Aorta (tissue), 5 donors: ENCODE measurements at regions not wholly inside any gene's neighbourhood (a gene's known extent, or its start where the extent isn't known, plus 50 kb on each side); places are given as distances from the start of the nearest gene placed in this dataset.

ENCODE experiments used
- ATAC-seq: fragments of 200-7000 bp; cut with Tn5 transposase; one replicate; pipeline ENCODE4 v1.9.1; 2022; ENCODE audit warnings: moderate library complexity; ENCODE audit not compliant: low FRiP score
- DNase-seq, 2 donors: peaks; one replicate each; pipeline ENCODE4 v3.0.0-alpha.2; 2020
- H3K27ac ChIP-seq, 2 donors: one replicate each; pipeline ENCODE4 v1.5.1; 2013; ENCODE audit warnings: low read length in 2 of 2, mild to moderate bottlenecking in 2 of 2, moderate library complexity in 2 of 2, control low read depth in 1 of 2, inconsistent platforms in 1 of 2, low read depth in 1 of 2
- H3K27me3 ChIP-seq, 2 donors: one replicate each; pipeline ENCODE4 v1.6.1; 2013; ENCODE audit warnings: control low read depth in 1 of 2, low read length in 1 of 2, mild to moderate bottlenecking in 1 of 2, moderate library complexity in 1 of 2; ENCODE audit not compliant: insufficient read depth in 2 of 2, control insufficient read depth in 1 of 2
- H3K36me3 ChIP-seq, 2 donors: one replicate each; pipeline ENCODE4 v1.6.1; 2013; ENCODE audit warnings: control low read depth in 1 of 2, low read length in 1 of 2, mild to moderate bottlenecking in 1 of 2; ENCODE audit not compliant: insufficient read depth in 2 of 2, control insufficient read depth in 1 of 2
- H3K4me1 ChIP-seq, 2 donors: one replicate each; pipeline ENCODE4 v1.6.1; 2013; ENCODE audit warnings: low read length in 2 of 2, control low read depth in 1 of 2, mild to moderate bottlenecking in 1 of 2, moderate library complexity in 1 of 2; ENCODE audit not compliant: insufficient read depth in 2 of 2, control insufficient read depth in 1 of 2
- H3K4me3 ChIP-seq, 2 donors: one replicate each; pipeline ENCODE4 v1.5.1; 2013; ENCODE audit warnings: low read length in 2 of 2, control low read depth in 1 of 2, mild to moderate bottlenecking in 1 of 2
- H3K9me3 ChIP-seq: one replicate; pipeline ENCODE4 v1.6.1; 2013; ENCODE audit warnings: mild to moderate bottlenecking, low read length; ENCODE audit not compliant: control insufficient read depth
- WGBS, 2 donors: extraction: QIAGEN DNeasy Blood & Tissue Kit; methylation state at CpG; one replicate each; pipeline ENCODE4 v1.1.7; 2013; 5-methylcytosine and 5-hydroxymethylcytosine counted together
- intact Hi-C, 2 donors: fragments of 100-400 bp; cut with DNase I; formaldehyde crosslinking; loops; one replicate each; pipeline versions ENCODE4 v1.14.2 to v1.15.0; 2022
- donor health status: healthy with polysubstance abuse.
- donor health status: Bipolar disorder and iron deficiency.
- donor health status: DM: no; HTN: no; CAD: no.
- donor health status: DM: no; HTN: no; CAD: no.
- donor health status: DM: yes; HTN: yes; CAD: no.

DNA sequence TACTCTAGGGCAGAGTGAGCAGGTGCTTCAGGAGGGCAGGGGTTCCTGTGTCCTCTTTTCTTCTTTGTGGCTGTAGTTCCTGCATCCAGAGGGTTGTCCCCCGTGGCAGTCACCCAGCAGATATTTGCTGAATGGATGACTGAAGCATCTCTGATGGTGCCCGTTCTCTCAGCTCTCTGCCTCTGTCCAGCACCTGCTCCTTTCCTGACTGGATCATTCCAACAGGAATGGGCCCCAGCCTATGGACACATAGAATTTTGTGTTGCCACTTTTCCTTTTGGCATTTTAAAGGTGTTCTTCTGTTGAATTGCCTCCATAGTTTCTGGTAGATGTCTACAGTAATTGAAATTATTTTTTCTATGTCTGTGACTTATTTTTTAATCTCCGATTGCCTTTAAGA, 372.5 kb upstream of the C1orf174 start:
- WGBS, 2 donors = 45 to 56% methylated on average over 3 of the region's 3 CpGs

DNA sequence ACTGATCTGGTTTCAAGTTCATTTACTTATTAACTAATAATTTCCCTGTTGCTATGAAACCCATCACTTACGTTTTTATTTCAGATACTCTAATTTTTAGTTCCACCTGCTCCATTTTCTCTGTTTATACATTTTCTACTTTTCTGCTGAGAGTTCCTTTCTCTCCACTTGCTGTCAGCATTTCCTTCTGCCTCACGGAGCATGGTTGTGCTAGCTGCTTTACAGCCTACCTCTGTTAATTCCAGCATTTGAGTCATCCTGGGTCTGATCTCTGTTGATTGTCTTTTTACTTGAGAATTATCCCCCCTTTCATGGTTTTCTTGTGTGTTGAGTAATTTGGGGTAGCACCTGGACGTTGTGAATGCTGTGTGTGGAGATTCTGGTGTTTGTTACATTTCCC, 373.2 kb upstream of the C1orf174 start:
- 58 to 61% methylated on average over 3 of the region's 3 CpGs for WGBS, 2 donors
- no peaks in the 10 kb centered on the region for H3K36me3 ChIP-seq
- intact Hi-C loops = no loop called here
- no peak overlapping the region for H3K4me3 ChIP-seq
- no peak for ATAC-seq
- H3K4me1 ChIP-seq = no peaks in the 10 kb centered on the region
- H3K9me3 ChIP-seq = peaks cover 11% of the 10 kb centered on the region
- H3K27ac ChIP-seq = no peak overlapping the region
- no peaks in the 10 kb centered on the region for H3K27me3 ChIP-seq
- DNase-seq = no peak

More for the DNA sequence above, 372.5 kb upstream of the C1orf174 start:
- Histone ChIP-seq H3K4me3 (no peak overlapping the region), H3K27ac (no peak overlapping the region), H3K36me3 (no peaks in the 10 kb centered on the region), H3K27me3 (no peaks in the 10 kb centered on the region), H3K4me1 (no peaks in the 10 kb centered on the region), H3K9me3 (peaks cover 11% of the 10 kb centered on the region)
- intact Hi-C loops = no loop called here
- no peak for ATAC-seq
- DNase-seq = no peak

DNA sequence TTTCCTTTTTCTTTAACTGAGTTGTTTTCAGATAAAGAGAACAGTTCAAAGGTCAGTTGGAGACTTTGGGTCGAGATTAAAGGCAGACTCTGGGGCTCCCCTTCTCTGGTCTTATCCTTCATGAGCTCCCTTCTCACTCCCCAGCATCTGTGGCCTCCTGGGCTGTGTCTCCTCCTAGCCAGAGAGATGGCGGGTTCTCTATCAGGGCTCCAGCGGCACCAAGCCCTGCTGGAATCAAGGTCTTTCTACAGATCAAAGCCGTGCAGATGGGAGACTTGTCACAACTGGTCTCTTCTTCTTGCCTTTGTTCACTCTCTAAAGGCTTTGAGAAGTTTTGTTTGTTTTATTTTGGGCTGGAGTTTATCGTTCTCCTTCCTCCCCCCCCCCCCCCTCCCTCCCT, 373.7 kb upstream of the C1orf174 start:
- WGBS, 2 donors = 46 to 53% methylated on average over 5 of the region's 5 CpGs

DNA sequence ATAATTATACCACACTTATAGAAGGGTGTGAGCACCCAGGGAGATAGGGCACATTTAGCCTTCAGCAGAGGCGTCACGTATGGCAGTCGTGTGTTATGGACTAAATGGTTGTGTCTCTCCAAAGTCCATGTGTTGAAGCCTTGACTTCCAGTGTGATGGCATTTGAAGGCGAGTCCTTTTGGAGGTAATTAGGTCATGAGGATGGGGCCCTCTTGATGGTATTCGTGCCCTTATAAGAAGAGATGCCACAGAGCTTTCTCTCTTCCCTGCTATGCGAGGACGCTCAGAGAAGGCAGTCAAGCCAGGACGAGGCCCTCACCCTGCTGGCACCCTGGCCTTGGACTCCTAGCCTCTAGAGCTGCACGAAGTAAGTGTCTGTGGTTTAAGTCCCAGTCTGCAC, 375.0 kb upstream of the C1orf174 start:
- H3K4me1 ChIP-seq = no peaks in the 10 kb centered on the region
- 86% methylated on average over 9 of the region's 9 CpGs for WGBS, 2 donors
- no peaks in the 10 kb centered on the region for H3K36me3 ChIP-seq
- no peak for DNase-seq
- H3K9me3 ChIP-seq = peaks cover 16% of the 10 kb centered on the region
- no peak overlapping the region for H3K4me3 ChIP-seq
- no peaks in the 10 kb centered on the region for H3K27me3 ChIP-seq
- no peak overlapping the region for H3K27ac ChIP-seq
- intact Hi-C loops = no loop called here
- no peak for ATAC-seq

More for the DNA sequence above, 373.7 kb upstream of the C1orf174 start:
- ATAC-seq (no peak), DNase-seq (no peak)
- no peaks in the 10 kb centered on the region for H3K4me1 ChIP-seq
- no peak overlapping the region for H3K4me3 ChIP-seq
- peaks cover 11% of the 10 kb centered on the region for H3K9me3 ChIP-seq
- H3K36me3 ChIP-seq = no peaks in the 10 kb centered on the region
- intact Hi-C loops = no loop called here
- H3K27me3 ChIP-seq = no peaks in the 10 kb centered on the region
- no peak overlapping the region for H3K27ac ChIP-seq

DNA sequence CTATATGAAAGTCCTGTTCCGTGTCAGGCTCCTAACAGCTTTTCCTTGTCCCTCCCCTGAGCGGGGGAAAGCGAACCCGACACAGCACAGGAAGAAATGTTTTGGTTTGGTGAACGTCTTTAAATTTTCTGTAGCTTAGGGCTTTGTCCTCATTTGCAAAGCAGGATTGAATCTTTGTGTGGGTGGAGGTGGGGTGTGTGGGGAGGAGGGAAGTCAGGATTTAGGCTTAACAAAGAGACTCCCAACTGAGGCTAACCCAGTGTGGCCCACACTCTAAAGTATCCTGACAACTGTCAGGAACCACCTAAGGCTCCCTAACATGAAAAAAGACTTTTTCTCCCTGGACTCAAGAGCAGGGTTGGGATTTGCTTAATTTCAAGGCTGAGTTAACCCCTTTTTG, 376.2 kb upstream of the C1orf174 start:
- peaks cover 16% of the 10 kb centered on the region for H3K9me3 ChIP-seq
- no peak overlapping the region for H3K4me3 ChIP-seq
- no peaks in the 10 kb centered on the region for H3K4me1 ChIP-seq
- 20 to 25% methylated on average over 5 of the region's 5 CpGs for WGBS, 2 donors
- ATAC-seq (no peak), DNase-seq (no peak)
- intact Hi-C loops = no loop called here
- H3K27ac ChIP-seq = no peak overlapping the region
- no peaks in the 10 kb centered on the region for H3K27me3 ChIP-seq
- H3K36me3 ChIP-seq = no peaks in the 10 kb centered on the region

DNA sequence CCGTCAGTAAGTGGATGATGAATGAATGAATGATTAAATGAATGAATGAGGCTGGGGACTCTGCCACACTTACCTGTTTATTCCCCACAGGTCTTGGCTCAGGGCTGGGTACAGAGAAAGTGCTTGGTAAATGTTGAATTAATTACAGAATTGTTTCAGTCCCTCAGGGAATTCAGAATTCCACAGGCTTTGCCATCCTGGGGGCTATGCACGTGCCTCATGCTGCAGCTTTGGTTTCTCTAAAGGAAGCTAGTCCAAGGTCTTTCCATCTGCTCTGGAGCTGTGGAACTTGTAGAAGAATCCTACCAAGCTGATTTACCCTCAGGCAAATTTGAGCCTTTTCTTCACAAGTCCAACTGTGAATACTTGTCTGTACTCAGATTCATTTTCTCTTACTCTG, 376.8 kb upstream of the AJAP1 start:
- Histone ChIP-seq H3K27ac (no peak overlapping the region), H3K4me3 (no peak overlapping the region), H3K4me1 (no peaks in the 10 kb centered on the region), H3K27me3 (no peaks in the 10 kb centered on the region), H3K36me3 (no peaks in the 10 kb centered on the region), H3K9me3 (peaks cover 17% of the 10 kb centered on the region)
- 50 to 59% methylated on average over 2 of the region's 2 CpGs for WGBS, 2 donors
- ATAC-seq = no peak
- DNase-seq = no peak
- intact Hi-C loops = no loop called here

DNA sequence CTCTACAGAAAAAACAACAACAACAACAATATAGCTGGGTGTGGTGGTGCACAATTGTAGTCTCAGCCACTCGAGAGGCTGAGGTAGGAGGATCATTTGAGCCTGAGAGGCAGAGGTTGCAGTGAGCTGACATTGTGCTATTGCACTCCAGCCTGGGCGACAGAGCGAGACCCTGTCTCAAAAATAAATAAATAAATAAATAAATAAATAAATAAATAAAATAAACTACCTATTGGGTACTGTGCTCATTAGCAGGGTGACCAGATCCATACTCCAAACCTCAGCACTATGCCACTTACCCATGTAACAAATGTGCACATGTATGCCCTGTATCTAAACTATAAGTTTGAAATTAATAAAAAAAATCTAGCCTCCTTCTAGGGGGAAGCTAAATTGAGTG, 369.4 kb upstream of the AJAP1 start:
- WGBS, 2 donors = 79 to 91% methylated on average over 3 of the region's 3 CpGs
- intact Hi-C loops = no loop called here
- no peaks in the 10 kb centered on the region for H3K4me1 ChIP-seq
- no peaks in the 10 kb centered on the region for H3K36me3 ChIP-seq
- no peaks in the 10 kb centered on the region for H3K27me3 ChIP-seq
- H3K27ac ChIP-seq = no peak overlapping the region
- ATAC-seq (no peak), DNase-seq (no peak)
- peaks cover 3% of the 10 kb centered on the region for H3K9me3 ChIP-seq
- no peak overlapping the region for H3K4me3 ChIP-seq

DNA sequence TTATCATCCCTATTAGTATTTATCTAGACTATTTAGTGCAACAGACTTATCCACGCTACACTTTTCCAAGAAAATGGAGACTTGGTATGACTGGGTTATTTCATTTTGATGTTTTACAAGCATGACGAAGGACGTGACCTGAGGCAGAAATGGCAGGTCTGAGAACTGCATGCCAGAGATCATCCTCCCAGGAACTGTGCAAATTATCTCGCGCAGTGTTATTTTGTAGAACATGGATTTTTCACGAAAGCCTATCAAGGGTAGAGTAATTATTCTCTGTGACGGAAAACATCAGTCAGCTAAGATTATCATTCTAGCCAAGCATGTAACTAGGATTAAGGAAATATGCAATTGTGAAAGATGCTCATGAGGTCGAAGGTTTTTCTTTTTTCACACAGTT, 361.5 kb upstream of the AJAP1 start:
- H3K27ac ChIP-seq = no peak overlapping the region
- ATAC-seq (no peak), DNase-seq (no peak)
- no peaks in the 10 kb centered on the region for H3K4me1 ChIP-seq
- H3K9me3 ChIP-seq = peaks cover 2% of the 10 kb centered on the region
- H3K27me3 ChIP-seq = no peaks in the 10 kb centered on the region
- H3K36me3 ChIP-seq = no peaks in the 10 kb centered on the region
- intact Hi-C loops = no loop called here
- WGBS, 2 donors = 73 to 82% methylated on average over 8 of the region's 8 CpGs
- H3K4me3 ChIP-seq = no peak overlapping the region

DNA sequence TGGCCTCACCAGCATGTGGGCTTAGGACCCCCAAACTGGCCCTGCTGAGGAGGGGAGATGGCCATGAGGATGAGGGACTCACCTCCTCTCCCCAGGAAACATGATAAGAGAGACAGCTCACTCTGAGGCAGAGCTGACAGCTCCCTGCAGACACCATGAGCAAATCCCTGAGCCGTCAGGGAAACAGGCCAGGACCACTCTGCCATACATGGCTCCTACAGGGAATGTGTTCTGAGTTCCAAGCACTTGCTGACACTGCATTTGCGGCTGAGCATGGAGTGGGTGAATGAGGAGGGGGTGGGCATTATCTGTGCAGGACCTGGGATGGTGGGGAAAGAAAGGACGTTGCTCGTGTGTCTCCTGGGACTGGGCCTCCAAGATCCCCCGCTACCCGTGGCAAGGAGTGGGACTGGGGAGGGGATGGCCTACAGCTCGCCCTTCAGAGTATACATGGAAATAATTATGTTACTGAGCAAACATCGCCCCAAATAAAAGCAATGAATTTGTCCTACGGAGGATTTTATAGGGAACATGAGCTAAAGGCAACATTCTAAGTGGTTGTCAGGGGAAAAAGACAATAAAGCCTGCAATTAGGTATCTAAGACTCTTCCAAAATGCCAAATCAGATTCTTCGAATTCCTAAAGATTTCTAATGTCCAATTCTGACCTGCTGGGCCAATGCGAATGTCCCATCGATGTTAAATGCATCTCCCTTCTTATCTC, 355.9 kb upstream of the AJAP1 start:
- Histone ChIP-seq H3K9me3 (peaks cover 2% of the 10 kb centered on the region), H3K27ac (no peak overlapping the region), H3K27me3 (no peaks in the 10 kb centered on the region), H3K4me3 (no peak overlapping the region), H3K36me3 (no peaks in the 10 kb centered on the region), H3K4me1 (no peaks in the 10 kb centered on the region)
- WGBS, 2 donors = 59 to 61% methylated on average over 12 of the region's 12 CpGs
- ATAC-seq (no peak), DNase-seq (no peak)
- intact Hi-C loops = no loop called here
